Fibroblast of skin of right biceps (primary cell): ENCODE measurements at regions not wholly inside any gene's neighbourhood (a gene's known extent, or its start where the extent isn't known, plus 50 kb on each side); places are given as distances from the start of the nearest gene placed in this dataset.

Source experiments
- DNase-seq: peaks from one replicate; pipeline ENCODE4 v3.0.0-alpha.2; 2013

GRCh38 chr9:16025627-16026026 is 472.8 kb downstream of the CCDC171 start:
- no peak for DNase-seq

- no peak for DNase-seq
Observed at GRCh38 chr9:16026886-16027285, 474.0 kb downstream of the CCDC171 start.

GRCh38 chr9:16028548-16028947 is 475.7 kb downstream of the CCDC171 start:
- peak; percentile 30 for DNase-seq

- peak; percentile 85 for DNase-seq
Observed at GRCh38 chr9:16029046-16029615, 476.3 kb downstream of the CCDC171 start.

- DNase-seq = no peak
Observed at GRCh38 chr9:16029796-16030363, 477.0 kb downstream of the CCDC171 start.

GRCh38 chr9:16030528-16031185 is 477.8 kb downstream of the CCDC171 start:
- DNase-seq = peak; percentile 97

GRCh38 chr9:16031486-16031885 is 478.6 kb downstream of the CCDC171 start:
- DNase-seq = no peak

GRCh38 chr9:16031971-16032370 is 479.1 kb downstream of the CCDC171 start:
- DNase-seq = peak; percentile 45

- DNase-seq = peak; percentile 39
Observed at GRCh38 chr9:16032799-16033198, 480.0 kb downstream of the CCDC171 start.

- DNase-seq = no peak
Observed at GRCh38 chr9:16033253-16033652, 480.4 kb downstream of the CCDC171 start.

- peak; percentile 33 for DNase-seq
Observed at GRCh38 chr9:16033921-16034691, 481.3 kb downstream of the CCDC171 start.

- DNase-seq = peak; percentile 61
Observed at GRCh38 chr9:16039218-16039987, 486.6 kb downstream of the CCDC171 start.

GRCh38 chr9:16039988-16040761 is 487.3 kb downstream of the CCDC171 start:
- peak; percentile 61 for DNase-seq

- peak; percentile 80 for DNase-seq
Observed at GRCh38 chr9:16043756-16044578, 491.1 kb downstream of the CCDC171 start.

GRCh38 chr9:16044579-16044881 is 491.7 kb downstream of the CCDC171 start:
- peak; percentile 74 for DNase-seq

GRCh38 chr9:16045651-16046280 is 492.9 kb downstream of the CCDC171 start:
- no peak for DNase-seq

GRCh38 chr9:16046713-16047112 is 493.9 kb downstream of the CCDC171 start:
- no peak for DNase-seq

- DNase-seq = no peak
Observed at GRCh38 chr9:16048129-16048528, 495.3 kb downstream of the CCDC171 start.

GRCh38 chr9:16052146-16052545 is 499.3 kb downstream of the CCDC171 start:
- DNase-seq = no peak

GRCh38 chr9:16052757-16053530 is 500.1 kb downstream of the CCDC171 start:
- DNase-seq = no peak
